Ishikawa (cell line): ENCODE measurements at regions not wholly inside any gene's neighbourhood (a gene's known extent, or its start where the extent isn't known, plus 50 kb on each side); places are given as distances from the start of the nearest gene placed in this dataset.

Source experiments
- CEBPB ChIP-seq: IDR thresholded peaks from 2 replicates; pipeline ENCODE4 v1.6.1; 2012
- CREB1 ChIP-seq: IDR thresholded peaks from 2 replicates; pipeline ENCODE4 v1.6.1; 2012; ENCODE audit warnings: low read depth
- EGR1 ChIP-seq: IDR thresholded peaks from 2 replicates; pipeline ENCODE4 v1.6.1; 2012
- EP300 ChIP-seq: IDR thresholded peaks from 2 replicates; pipeline ENCODE4 v1.6.1; 2012; ENCODE audit warnings: borderline replicate concordance
- FOXM1 ChIP-seq: IDR thresholded peaks from 2 replicates; pipeline ENCODE4 v1.6.1; 2012; ENCODE audit warnings: low read depth, borderline replicate concordance
- MAX ChIP-seq: IDR thresholded peaks from 2 replicates; pipeline ENCODE4 v1.6.1; 2012
- NFIC ChIP-seq: IDR thresholded peaks from 2 replicates; pipeline ENCODE4 v1.6.1; 2012
- RAD21 ChIP-seq: IDR thresholded peaks from 2 replicates; pipeline ENCODE4 v1.6.1; 2012; ENCODE audit warnings: low read depth
- REST ChIP-seq: IDR thresholded peaks from 2 replicates; pipeline ENCODE4 v1.6.1; 2012; ENCODE audit warnings: low read depth, mild to moderate bottlenecking
- TAF1 ChIP-seq: IDR thresholded peaks from 2 replicates; pipeline ENCODE4 v1.6.1; 2012; ENCODE audit warnings: low read depth, mild to moderate bottlenecking
- TCF12 ChIP-seq: IDR thresholded peaks from 2 replicates; pipeline ENCODE4 v1.6.1; 2012; ENCODE audit warnings: low read depth
- TEAD4 ChIP-seq: IDR thresholded peaks from 2 replicates; pipeline ENCODE4 v1.6.1; 2012
- USF1 ChIP-seq: IDR thresholded peaks from 2 replicates; pipeline ENCODE4 v1.6.1; 2012
- YY1 ChIP-seq: IDR thresholded peaks from 2 replicates; pipeline ENCODE4 v1.6.1; 2012; ENCODE audit warnings: low read depth
- ZBTB7A ChIP-seq: IDR thresholded peaks from 2 replicates; pipeline ENCODE4 v1.6.1; 2012; ENCODE audit warnings: low read depth

GRCh38 chr15:61742591-61742990 is 317.7 kb downstream of the VPS13C start:
- TF ChIP-seq NFIC (peak; percentile 34), EGR1 (no peak), TCF12 (no peak), EP300 (no peak), RAD21 (no peak), FOXM1 (no peak)

GRCh38 chr15:61736790-61737189 is 323.5 kb downstream of the VPS13C start:
- TF ChIP-seq YY1, result no peak
- no peak for TF ChIP-seq FOXM1
- no peak for TF ChIP-seq REST
- TF ChIP-seq CEBPB, result no peak
- no peak for TF ChIP-seq NFIC
- no peak for TF ChIP-seq EP300
- no peak for TF ChIP-seq EGR1
- no peak for TF ChIP-seq MAX
- no peak for TF ChIP-seq CREB1
- TF ChIP-seq TEAD4, result no peak
- no peak for TF ChIP-seq TAF1
- TF ChIP-seq TCF12, result no peak
- TF ChIP-seq RAD21, result no peak

- TF ChIP-seq REST (no peak), YY1 (no peak), USF1 (no peak), MAX (no peak), NFIC (no peak), EP300 (no peak), TAF1 (no peak), TEAD4 (no peak), EGR1 (no peak), TCF12 (no peak), CEBPB (no peak), FOXM1 (no peak), RAD21 (no peak), ZBTB7A (no peak), CREB1 (no peak)
Measured at GRCh38 chr15:61731099-61731498, 329.1 kb downstream of the VPS13C start.

- TF ChIP-seq USF1 (no peak), CREB1 (no peak), CEBPB (no peak), TAF1 (no peak), EGR1 (no peak), TCF12 (no peak), MAX (no peak), RAD21 (no peak), REST (no peak), ZBTB7A (no peak), NFIC (no peak), EP300 (no peak), FOXM1 (no peak), TEAD4 (no peak), YY1 (no peak)
Measured at GRCh38 chr15:61729646-61730045, 330.6 kb downstream of the VPS13C start.

GRCh38 chr15:61726166-61726565 is 334.1 kb downstream of the VPS13C start:
- TF ChIP-seq MAX, result no peak
